PC-9 (cell line): ENCODE measurements at regions not wholly inside any gene's neighbourhood (a gene's known extent, or its start where the extent isn't known, plus 50 kb on each side); places are given as distances from the start of the nearest gene placed in this dataset.

Experiments
- BruUV-seq: library from RNA; stranded (reverse); fragments of 400-500 nt; replicated peaks from 2 replicates; lab custom pipeline; 2021; lab: Mats Ljungman, UMichigan
- CTCF ChIA-PET: fragments of 300-600 bp; sonication (Branson Sonifier 250); formaldehyde crosslinking; loops from one replicate; lab custom pipeline; 2022; ENCODE audit warnings: antibody characterized with exemption; lab: Charles Lee
- POLR2A ChIA-PET: fragments of 300-600 bp; sonication (Branson Sonifier 250); formaldehyde crosslinking; loops from one replicate; lab custom pipeline; 2022; ENCODE audit warnings: antibody characterized with exemption; ENCODE audit not compliant: unreplicated experiment; lab: Charles Lee
- DNase-seq, 2 experiments: peaks; one replicate each; pipeline versions ENCODE4 v3.0.0 to v3.0.0-alpha.2; 2015 to 2022; ENCODE audit warnings: mixed read lengths in 1 of 2
- H2AFZ ChIP-seq: fragments of 200-600 bp; sonication (generic); 2 replicates; pipeline ENCODE4 v1.8.1; 2017; ENCODE audit warnings: antibody characterized with exemption
- H3F3A ChIP-seq: fragments of 200-600 bp; sonication (generic); 2 replicates; pipeline ENCODE4 v1.8.1; 2017; ENCODE audit warnings: antibody characterized with exemption, mild to moderate bottlenecking, low read depth; ENCODE audit not compliant: insufficient read depth
- H3K27ac ChIP-seq: fragments of 200-600 bp; sonication (generic); 2 replicates; pipeline ENCODE4 v1.6.1; 2016; ENCODE audit warnings: mixed run types
- H3K27me3 ChIP-seq: fragments of 200-600 bp; sonication (generic); 2 replicates; pipeline ENCODE4 v1.6.1; 2016; ENCODE audit warnings: low read depth, mixed run types; ENCODE audit not compliant: insufficient read depth
- H3K36me3 ChIP-seq: fragments of 200-600 bp; sonication (generic); 2 replicates; pipeline ENCODE4 v1.6.1; 2016; ENCODE audit warnings: low read depth, mixed run types
- H3K4me1 ChIP-seq: fragments of 200-600 bp; sonication (generic); replicated peaks from 2 replicates; pipeline ENCODE4 v1.6.1; 2016; ENCODE audit warnings: mixed run types; ENCODE audit not compliant: insufficient read depth
- H3K4me2 ChIP-seq: fragments of 200-600 bp; sonication (generic); 2 replicates; pipeline ENCODE4 v1.6.1; 2017; ENCODE audit warnings: mixed run types
- H3K4me3 ChIP-seq: fragments of 200-600 bp; sonication (generic); 2 replicates; pipeline ENCODE4 v1.6.1; 2016; ENCODE audit warnings: mixed run types
- H3K79me2 ChIP-seq: fragments of 200-600 bp; sonication (generic); 2 replicates; pipeline ENCODE4 v1.6.1; 2017; ENCODE audit warnings: low read depth, mixed run types
- H3K9me2 ChIP-seq: fragments of 200-600 bp; sonication (generic); 2 replicates; pipeline ENCODE4 v1.8.1; 2017; ENCODE audit warnings: mild to moderate bottlenecking; ENCODE audit not compliant: insufficient read depth
- H3K9me3 ChIP-seq: fragments of 200-600 bp; sonication (generic); 2 replicates; pipeline ENCODE4 v1.8.1; 2016; ENCODE audit warnings: low read depth; ENCODE audit not compliant: insufficient read depth
- H4K20me1 ChIP-seq: fragments of 200-600 bp; sonication (generic); 2 replicates; pipeline ENCODE4 v1.8.1; 2017; ENCODE audit not compliant: insufficient read depth
- EZH2 ChIP-seq: fragments of 200-600 bp; sonication (generic); IDR thresholded peaks from 2 replicates; pipeline ENCODE4 v1.8.0; 2017; ENCODE audit warnings: antibody characterized with exemption, low read depth
- intact Hi-C: fragments of 100-400 bp; cut with micrococcal nuclease; formaldehyde crosslinking; loops from one replicate; pipeline ENCODE4 v1.10.0; 2022; ENCODE audit not compliant: unreplicated experiment
- TF ChIP-seq, protein P1 (sequence below): fragments of 200-600 bp; sonication (generic); conservative IDR thresholded peaks from 2 replicates; pipeline ENCODE4 v1.6.1; 2017; ENCODE audit warnings: mixed run types, antibody characterized with exemption, mild to moderate bottlenecking, moderate library complexity

DNA sequence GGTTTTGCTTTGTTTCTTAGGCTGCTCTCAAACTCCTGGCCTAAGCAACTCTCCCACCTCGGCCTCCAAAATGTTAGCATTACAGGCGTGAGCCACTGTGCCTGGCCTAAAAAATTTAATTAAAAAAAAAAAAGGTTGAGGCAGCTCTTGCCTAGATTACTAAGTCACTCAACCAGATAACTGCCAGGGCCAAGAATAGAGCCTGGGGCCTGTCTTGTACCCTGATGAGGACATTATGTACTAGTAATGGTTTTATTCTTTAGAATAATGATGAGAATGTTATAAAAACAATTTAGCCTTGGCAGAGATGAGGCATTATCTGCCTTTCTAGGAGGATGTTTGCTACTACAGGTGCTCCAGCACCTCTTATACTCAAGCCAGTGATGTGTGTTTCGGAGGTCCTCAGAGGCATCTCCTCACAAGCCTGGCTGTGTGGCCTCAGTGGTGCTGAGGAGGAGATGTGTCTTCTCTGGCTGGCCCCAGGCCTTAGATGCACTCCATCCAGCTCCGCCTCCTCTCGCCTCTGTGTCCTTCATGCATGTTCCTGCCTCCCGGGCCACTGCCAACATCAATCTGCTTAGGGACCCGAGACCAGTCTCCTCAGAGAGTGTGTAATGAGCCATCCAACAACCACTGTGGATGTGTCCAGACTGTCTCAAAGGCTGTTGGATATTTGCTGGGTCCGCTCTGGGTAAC, 337.7 kb upstream of the GATB start:
- Histone ChIP-seq H3F3A (0 out of 2 replicates have a peak, but pooled peaks cover 4% of the 10 kb centered on the region), H3K36me3 (no peaks in the 10 kb centered on the region), H2AFZ (no peak overlapping the region), H3K4me3 (no peak overlapping the region), H3K27ac (no peak overlapping the region), H3K27me3 (no peaks in the 10 kb centered on the region), H3K4me1 (peaks cover 29% of the 10 kb centered on the region), H3K4me2 (no peak overlapping the region), H3K9me2 (no peaks in the 10 kb centered on the region), H4K20me1 (no peaks in the 10 kb centered on the region), H3K9me3 (no peaks in the 10 kb centered on the region), H3K79me2 (no peaks in the 10 kb centered on the region)
- POLR2A ChIA-PET = no interaction called here
- DNase-seq = no peak
- no TSS peak for BruUV-seq
- intact Hi-C loops = no loop called here
- CTCF ChIA-PET = no interaction called here
- TF ChIP-seq, protein P1, sequence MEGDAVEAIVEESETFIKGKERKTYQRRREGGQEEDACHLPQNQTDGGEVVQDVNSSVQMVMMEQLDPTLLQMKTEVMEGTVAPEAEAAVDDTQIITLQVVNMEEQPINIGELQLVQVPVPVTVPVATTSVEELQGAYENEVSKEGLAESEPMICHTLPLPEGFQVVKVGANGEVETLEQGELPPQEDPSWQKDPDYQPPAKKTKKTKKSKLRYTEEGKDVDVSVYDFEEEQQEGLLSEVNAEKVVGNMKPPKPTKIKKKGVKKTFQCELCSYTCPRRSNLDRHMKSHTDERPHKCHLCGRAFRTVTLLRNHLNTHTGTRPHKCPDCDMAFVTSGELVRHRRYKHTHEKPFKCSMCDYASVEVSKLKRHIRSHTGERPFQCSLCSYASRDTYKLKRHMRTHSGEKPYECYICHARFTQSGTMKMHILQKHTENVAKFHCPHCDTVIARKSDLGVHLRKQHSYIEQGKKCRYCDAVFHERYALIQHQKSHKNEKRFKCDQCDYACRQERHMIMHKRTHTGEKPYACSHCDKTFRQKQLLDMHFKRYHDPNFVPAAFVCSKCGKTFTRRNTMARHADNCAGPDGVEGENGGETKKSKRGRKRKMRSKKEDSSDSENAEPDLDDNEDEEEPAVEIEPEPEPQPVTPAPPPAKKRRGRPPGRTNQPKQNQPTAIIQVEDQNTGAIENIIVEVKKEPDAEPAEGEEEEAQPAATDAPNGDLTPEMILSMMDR = no peak
- TF ChIP-seq EZH2 = no peak

DNA sequence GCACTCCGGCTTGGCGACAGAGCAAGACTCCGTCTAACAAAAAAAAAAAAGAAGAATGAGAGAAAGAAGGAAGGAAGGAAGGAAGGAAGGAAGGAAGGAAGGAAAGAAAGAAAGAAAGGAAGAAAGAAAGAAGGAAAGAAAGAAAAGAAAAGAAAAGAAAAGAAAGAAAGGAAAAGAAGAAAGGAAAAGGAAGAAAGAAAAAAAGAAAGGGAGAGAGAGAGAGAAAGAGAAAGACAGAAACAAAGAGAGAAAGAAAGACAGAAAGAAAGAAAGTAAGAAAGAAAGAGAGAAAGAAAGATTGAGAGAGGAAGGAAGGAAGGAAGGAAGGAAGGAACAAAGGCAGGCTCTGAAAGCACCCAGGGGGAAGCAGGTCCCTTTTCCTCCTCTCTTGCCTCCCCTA, 336.6 kb upstream of the GATB start:
- intact Hi-C loops = no loop called here
- POLR2A ChIA-PET = no interaction called here

DNA sequence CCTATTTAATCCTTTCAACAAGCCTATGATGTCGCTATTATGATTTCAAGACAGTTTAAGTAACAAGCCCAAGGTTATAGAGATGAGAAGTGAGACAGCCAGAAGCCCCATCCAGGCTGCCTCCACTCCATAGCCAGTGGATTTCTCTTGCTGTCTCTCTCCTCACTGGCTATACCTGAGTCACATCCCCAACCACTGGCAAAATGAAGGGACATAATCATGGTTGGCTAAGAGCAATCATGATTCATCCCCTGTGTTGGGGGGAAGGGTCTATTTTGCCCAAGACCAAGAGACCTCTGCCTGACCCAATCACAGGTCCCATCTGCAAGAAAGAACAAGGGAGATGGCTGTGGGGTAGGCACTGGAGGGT, 334.9 kb upstream of the GATB start:
- Histone ChIP-seq H3K4me3 (no peak overlapping the region), H3K27ac (no peak overlapping the region), H3K4me1 (0 out of 2 replicates have a peak, but pooled peaks cover 6% of the 10 kb centered on the region), H3K9me2 (no peaks in the 10 kb centered on the region), H3K79me2 (no peaks in the 10 kb centered on the region), H3K9me3 (no peaks in the 10 kb centered on the region), H4K20me1 (no peaks in the 10 kb centered on the region), H3F3A (no peaks in the 10 kb centered on the region), H3K4me2 (no peak overlapping the region), H3K36me3 (no peaks in the 10 kb centered on the region), H3K27me3 (no peaks in the 10 kb centered on the region), H2AFZ (no peak overlapping the region)
- no TSS peak for BruUV-seq
- TF ChIP-seq, protein P1 = no peak
- no peak for TF ChIP-seq EZH2
- POLR2A ChIA-PET = no interaction called here
- intact Hi-C loops = no loop called here
- CTCF ChIA-PET = no interaction called here
- DNase-seq = no peak

More for the DNA sequence above, 336.6 kb upstream of the GATB start:
- CTCF ChIA-PET = no interaction called here
- DNase-seq = no peak
- no peak overlapping the region for H3K4me2 ChIP-seq
- TF ChIP-seq, protein P1 = no peak
- no peak for TF ChIP-seq EZH2
- BruUV-seq = no TSS peak
- no peaks in the 10 kb centered on the region for H3K79me2 ChIP-seq
- no peaks in the 10 kb centered on the region for H3K27me3 ChIP-seq
- no peaks in the 10 kb centered on the region for H3K9me3 ChIP-seq
- peaks cover 23% of the 10 kb centered on the region for H3K4me1 ChIP-seq
- no peak overlapping the region for H3K4me3 ChIP-seq
- H3K36me3 ChIP-seq = no peaks in the 10 kb centered on the region
- no peaks in the 10 kb centered on the region for H3K9me2 ChIP-seq
- H4K20me1 ChIP-seq = no peaks in the 10 kb centered on the region
- H2AFZ ChIP-seq = no peak overlapping the region
- H3K27ac ChIP-seq = no peak overlapping the region
- H3F3A ChIP-seq = 0 out of 2 replicates have a peak, but pooled peaks cover 4% of the 10 kb centered on the region
